Caco-2 (cell line): ENCODE measurements at regions not wholly inside any gene's neighbourhood (a gene's known extent, or its start where the extent isn't known, plus 50 kb on each side); places are given as distances from the start of the nearest gene placed in this dataset.

ENCODE experiments used
- BruUV-seq: library from RNA; stranded (reverse); fragments of 400-500 nt; replicated peaks from 2 replicates; lab custom pipeline; 2021; lab: Mats Ljungman, UMichigan
- CTCF ChIA-PET: fragments of 300-600 bp; sonication (Branson Sonifier 250); formaldehyde crosslinking; loops from one replicate; lab custom pipeline; 2022; ENCODE audit warnings: antibody characterized with exemption; lab: Charles Lee
- POLR2A ChIA-PET: fragments of 300-600 bp; sonication (Branson Sonifier 250); formaldehyde crosslinking; loops from one replicate; lab custom pipeline; 2022; ENCODE audit warnings: antibody characterized with exemption; lab: Charles Lee
- DNase-seq, 2 experiments: peaks; one replicate each; pipeline versions ENCODE4 v3.0.0 to v3.0.0-alpha.2; 2020 to 2022
- H3K27me3 ChIP-seq: replicated peaks from 2 replicates; pipeline ENCODE4 v1.6.0; 2011; ENCODE audit warnings: low read length; ENCODE audit not compliant: control insufficient read depth, insufficient read depth
- H3K36me3 ChIP-seq: 2 replicates; pipeline ENCODE4 v1.5.1; 2011; ENCODE audit warnings: low read length; ENCODE audit not compliant: control insufficient read depth, insufficient read depth
- H3K4me1 ChIP-seq: fragments of 250-450 bp; sonication (Bioruptor Pico); 2 replicates; pipeline ENCODE4 v1.5.1; 2020; ENCODE audit warnings: mild to moderate bottlenecking
- H3K4me3 ChIP-seq: 2 replicates; pipeline ENCODE4 v1.5.1; 2011; ENCODE audit warnings: low read depth, mild to moderate bottlenecking, control low read depth, low read length
- H3K9me3 ChIP-seq: fragments of 250-450 bp; sonication (Bioruptor Pico); 2 replicates; pipeline ENCODE4 v1.5.1; 2020; ENCODE audit warnings: mild to moderate bottlenecking, moderate library complexity
- H3K27ac Mint-ChIP-seq: one replicate; pipeline ENCODE4 v1.8.0; 2022; ENCODE audit warnings: mixed read lengths; ENCODE audit not compliant: unreplicated experiment
- H3K27me3 Mint-ChIP-seq: one replicate; pipeline ENCODE4 v1.8.0; 2022; ENCODE audit warnings: mixed read lengths; ENCODE audit not compliant: insufficient read depth, unreplicated experiment
- H3K36me3 Mint-ChIP-seq: one replicate; pipeline ENCODE4 v1.8.0; 2022; ENCODE audit warnings: mild to moderate bottlenecking, mixed read lengths; ENCODE audit not compliant: insufficient read depth, unreplicated experiment
- H3K4me1 Mint-ChIP-seq: one replicate; pipeline ENCODE4 v1.8.0; 2022; ENCODE audit warnings: low read depth, mixed read lengths; ENCODE audit not compliant: unreplicated experiment
- H3K4me3 Mint-ChIP-seq: one replicate; pipeline ENCODE4 v1.8.0; 2022; ENCODE audit warnings: mild to moderate bottlenecking, moderate library complexity, mixed read lengths; ENCODE audit not compliant: unreplicated experiment
- H3K9me3 Mint-ChIP-seq: one replicate; pipeline ENCODE4 v1.8.0; 2022; ENCODE audit warnings: mixed read lengths; ENCODE audit not compliant: unreplicated experiment
- intact Hi-C: fragments of 100-400 bp; cut with micrococcal nuclease; formaldehyde crosslinking; loops from one replicate; pipeline ENCODE4 v1.10.0; 2022; ENCODE audit not compliant: unreplicated experiment
- TF ChIP-seq, protein P1 (sequence below), 2 experiments: fragments of 200-600 bp in 1 of 2; IDR thresholded peaks; 1 replicate in 1 of 2; 2 replicates in 1 of 2; pipeline versions ENCODE4 v1.5.1 to v1.8.0; 2011 to 2022; ENCODE audit warnings: antibody characterized with exemption in 1 of 2, control low read depth in 1 of 2, inconsistent platforms in 1 of 2, low read depth in 1 of 2, low read length in 1 of 2, mild to moderate bottlenecking in 1 of 2, moderate library complexity in 1 of 2; ENCODE audit not compliant: insufficient read depth in 1 of 2, severe bottlenecking in 1 of 2, unreplicated experiment in 1 of 2

DNA sequence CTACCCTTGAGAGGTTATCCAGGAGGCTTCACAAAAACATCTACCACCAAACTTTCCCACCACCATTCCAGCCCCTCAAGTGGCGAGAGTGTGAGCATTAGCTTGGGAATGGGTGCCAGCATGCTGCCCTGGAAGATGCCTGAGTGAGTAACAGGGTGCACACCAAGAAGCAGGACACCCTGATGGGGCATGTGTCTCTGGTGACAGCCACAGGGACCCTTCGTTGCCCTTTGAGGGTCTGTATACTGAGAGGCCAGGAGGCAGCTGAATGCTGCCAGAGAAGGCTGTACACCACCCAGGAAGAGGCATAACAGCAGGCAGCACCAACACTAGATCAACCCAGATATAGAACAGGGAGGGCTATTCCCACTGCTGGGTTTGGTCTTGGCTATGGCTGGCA, 233.6 kb upstream of the THSD7B start:
- no peaks in the 10 kb centered on the region for H3K27me3 Mint-ChIP-seq
- ChIA-PET CTCF (no interaction called here), POLR2A (no interaction called here)
- H3K9me3 Mint-ChIP-seq = no peaks in the 10 kb centered on the region
- H3K9me3 ChIP-seq = no peaks in the 10 kb centered on the region
- TF ChIP-seq, protein P1, sequence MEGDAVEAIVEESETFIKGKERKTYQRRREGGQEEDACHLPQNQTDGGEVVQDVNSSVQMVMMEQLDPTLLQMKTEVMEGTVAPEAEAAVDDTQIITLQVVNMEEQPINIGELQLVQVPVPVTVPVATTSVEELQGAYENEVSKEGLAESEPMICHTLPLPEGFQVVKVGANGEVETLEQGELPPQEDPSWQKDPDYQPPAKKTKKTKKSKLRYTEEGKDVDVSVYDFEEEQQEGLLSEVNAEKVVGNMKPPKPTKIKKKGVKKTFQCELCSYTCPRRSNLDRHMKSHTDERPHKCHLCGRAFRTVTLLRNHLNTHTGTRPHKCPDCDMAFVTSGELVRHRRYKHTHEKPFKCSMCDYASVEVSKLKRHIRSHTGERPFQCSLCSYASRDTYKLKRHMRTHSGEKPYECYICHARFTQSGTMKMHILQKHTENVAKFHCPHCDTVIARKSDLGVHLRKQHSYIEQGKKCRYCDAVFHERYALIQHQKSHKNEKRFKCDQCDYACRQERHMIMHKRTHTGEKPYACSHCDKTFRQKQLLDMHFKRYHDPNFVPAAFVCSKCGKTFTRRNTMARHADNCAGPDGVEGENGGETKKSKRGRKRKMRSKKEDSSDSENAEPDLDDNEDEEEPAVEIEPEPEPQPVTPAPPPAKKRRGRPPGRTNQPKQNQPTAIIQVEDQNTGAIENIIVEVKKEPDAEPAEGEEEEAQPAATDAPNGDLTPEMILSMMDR (IDR thresholded peaks at IDR 0.05; ENCODE audit: insufficient read depth in 1 of 2, low read depth in 1 of 2, low read length in 1 of 2, severe bottlenecking in 1 of 2, unreplicated experiment in 1 of 2) = no peak
- no peaks in the 10 kb centered on the region for H3K36me3 Mint-ChIP-seq
- no peaks in the 10 kb centered on the region for H3K4me1 ChIP-seq
- intact Hi-C loops = no loop called here
- H3K27me3 ChIP-seq = no peaks in the 10 kb centered on the region; the same call in 1 of the 2 replicates
- BruUV-seq = no TSS peak
- DNase-seq = no peak
- H3K27ac Mint-ChIP-seq = no peak overlapping the region
- no peak overlapping the region for H3K4me3 ChIP-seq
- no peak overlapping the region for H3K4me3 Mint-ChIP-seq
- no peaks in the 10 kb centered on the region for H3K4me1 Mint-ChIP-seq
- H3K36me3 ChIP-seq = no peaks in the 10 kb centered on the region

DNA sequence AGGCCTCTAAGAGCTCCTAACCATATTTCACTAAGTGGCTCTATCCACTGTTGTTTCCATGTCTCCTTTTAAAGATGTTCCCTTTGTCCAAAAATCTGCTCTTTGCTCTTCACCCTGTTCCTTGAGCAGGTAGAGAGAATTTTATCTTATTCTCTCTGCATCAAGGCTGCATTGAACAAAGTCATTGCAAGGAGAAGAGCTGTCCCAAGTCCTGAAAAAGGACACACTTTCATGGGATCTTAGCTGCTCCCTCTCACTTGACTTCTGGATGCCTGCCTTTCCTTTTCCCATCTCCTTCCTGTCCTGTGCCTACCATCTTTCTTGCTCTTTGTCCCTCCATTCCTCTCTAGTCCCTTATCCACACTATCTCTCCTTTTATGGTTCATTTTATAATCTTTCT, 235.2 kb upstream of the THSD7B start:
- Mint-ChIP-seq H3K9me3 (no peaks in the 10 kb centered on the region), H3K4me1 (no peaks in the 10 kb centered on the region), H3K27ac (no peak overlapping the region), H3K36me3 (no peaks in the 10 kb centered on the region), H3K27me3 (no peaks in the 10 kb centered on the region), H3K4me3 (no peak overlapping the region)
- no peak for DNase-seq
- ChIA-PET CTCF (no interaction called here), POLR2A (no interaction called here)
- intact Hi-C loops = no loop called here
- TF ChIP-seq, protein P1 (IDR thresholded peaks at IDR 0.05; ENCODE audit: insufficient read depth in 1 of 2, low read depth in 1 of 2, low read length in 1 of 2, severe bottlenecking in 1 of 2, unreplicated experiment in 1 of 2) = no peak
- no peaks in the 10 kb centered on the region for H3K4me1 ChIP-seq
- H3K9me3 ChIP-seq = no peaks in the 10 kb centered on the region
- H3K27me3 ChIP-seq = no peaks in the 10 kb centered on the region; the same call in 1 of the 2 replicates
- H3K36me3 ChIP-seq = no peaks in the 10 kb centered on the region
- no peak overlapping the region for H3K4me3 ChIP-seq
- BruUV-seq = no TSS peak

DNA sequence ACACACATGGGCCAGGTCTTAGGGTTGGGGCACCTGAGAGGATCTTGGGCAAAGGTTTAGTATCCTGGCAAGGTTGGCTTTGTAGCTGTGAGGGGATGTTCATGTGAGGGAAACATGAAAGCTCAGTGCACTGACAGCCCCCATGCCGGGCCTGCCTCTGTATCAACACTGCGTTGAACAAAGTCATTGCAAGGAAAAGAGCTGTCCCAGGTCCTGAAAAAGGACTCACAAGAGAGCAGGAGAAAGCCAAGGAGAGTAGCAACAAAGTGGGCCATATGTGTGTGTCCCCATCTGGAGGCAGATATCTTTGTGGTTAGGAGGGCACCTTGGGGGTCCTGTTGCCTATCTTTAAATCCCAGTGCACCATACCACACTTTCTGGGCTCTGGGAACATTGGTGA, 237.8 kb upstream of the THSD7B start:
- ChIA-PET CTCF (interaction anchor here (1.1 kb wide), 1 partner anchor 138 kb away, joined by 3 read pairs; no protein-coding TSS in a partner anchor), POLR2A (no interaction called here)
- intact Hi-C loops = loop anchor here (5.0 kb wide), 1 partner anchor 105 kb away; no protein-coding TSS in a partner anchor
- Mint-ChIP-seq H3K4me1 (no peaks in the 10 kb centered on the region), H3K9me3 (no peaks in the 10 kb centered on the region), H3K4me3 (no peak overlapping the region), H3K27ac (no peak overlapping the region), H3K27me3 (peaks cover 3% of the 10 kb centered on the region), H3K36me3 (no peaks in the 10 kb centered on the region)
- H3K36me3 ChIP-seq = no peaks in the 10 kb centered on the region
- no TSS peak for BruUV-seq
- TF ChIP-seq, protein P1 (IDR thresholded peaks at IDR 0.05; ENCODE audit: insufficient read depth in 1 of 2, low read depth in 1 of 2, low read length in 1 of 2, severe bottlenecking in 1 of 2, unreplicated experiment in 1 of 2) = no peak
- no peaks in the 10 kb centered on the region for H3K4me1 ChIP-seq
- no peak overlapping the region for H3K4me3 ChIP-seq
- no peaks in the 10 kb centered on the region for H3K9me3 ChIP-seq
- DNase-seq = peak in 1 of 2 experiments; percentile 62
- H3K27me3 ChIP-seq = no peaks in the 10 kb centered on the region; the same call in 1 of the 2 replicates
